Peyer's patch (tissue), 4 donors: ENCODE measurements at regions not wholly inside any gene's neighbourhood (a gene's known extent, or its start where the extent isn't known, plus 50 kb on each side); places are given as distances from the start of the nearest gene placed in this dataset.

ENCODE experiments used
- DNase-seq, 3 donors: peaks; one replicate each; pipeline ENCODE4 v3.0.0-alpha.2; 2017 to 2019
- H3K27ac ChIP-seq, 4 donors: fragments of 200-600 bp; sonication (generic); one replicate each; pipeline ENCODE4 v1.5.1; 2016 to 2019
- H3K27me3 ChIP-seq, 2 donors: fragments of 200-600 bp; sonication (generic); one replicate each; pipeline ENCODE4 v1.5.1; 2019
- H3K36me3 ChIP-seq, 3 donors: fragments of 200-600 bp; sonication (generic); one replicate each; pipeline ENCODE4 v1.5.1; 2016 to 2019
- H3K4me1 ChIP-seq, 4 donors: fragments of 200-600 bp; sonication (generic); one replicate each; pipeline ENCODE4 v1.5.1; 2016 to 2019
- H3K4me3 ChIP-seq, 4 donors: fragments of 200-600 bp; sonication (generic); 1 replicate in 3 of 4; 2 replicates in 1 of 4; pipeline ENCODE4 v1.5.1; 2016 to 2019; ENCODE audit warnings: mild to moderate bottlenecking in 1 of 4
- H3K9me3 ChIP-seq, 4 donors: fragments of 200-600 bp; sonication (generic); one replicate each; pipeline ENCODE4 v1.5.1; 2016 to 2019; ENCODE audit warnings: mild to moderate bottlenecking in 1 of 4
- POLR2A ChIP-seq, 2 donors: fragments of 450-650 bp; IDR thresholded peaks; one replicate each; pipeline ENCODE4 v1.5.1; 2017; ENCODE audit warnings: antibody characterized with exemption in 2 of 2, mild to moderate bottlenecking in 2 of 2, moderate library complexity in 2 of 2
- TF ChIP-seq, protein P1 (sequence below), 6 experiments: fragments of 450-650 bp in 4 of 6; fragments of 200-600 bp in 2 of 6; sonication (generic) in 1 of 6; IDR thresholded peaks; one replicate each; pipeline ENCODE4 v1.5.1; 2017 to 2019; ENCODE audit warnings: antibody characterized with exemption in 6 of 6, mild to moderate bottlenecking in 3 of 6, moderate library complexity in 1 of 6

DNA sequence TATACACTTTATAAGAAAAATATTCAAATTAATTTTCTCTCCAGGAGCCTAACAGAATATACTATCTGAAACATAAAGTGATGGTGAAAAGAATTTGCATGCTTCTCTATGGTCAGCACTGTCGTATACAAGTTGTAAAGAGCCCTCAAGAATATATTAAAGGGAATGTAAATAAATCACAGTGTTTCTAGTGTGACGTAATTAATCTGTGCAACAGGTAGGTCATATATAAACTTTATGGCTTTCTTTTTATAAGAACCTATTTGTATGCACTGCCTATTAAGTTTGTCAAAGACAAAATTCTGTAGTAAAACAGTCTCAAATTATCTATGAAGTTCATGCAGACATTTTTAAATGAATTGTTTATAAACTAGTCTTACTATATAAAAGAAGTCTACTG is 347.9 kb upstream of the EYS start:
- no peaks in the 10 kb centered on the region for H3K9me3 ChIP-seq
- H3K27me3 ChIP-seq, result no peaks in the 10 kb centered on the region
- H3K4me3 ChIP-seq, result no peak overlapping the region
- H3K36me3 ChIP-seq, result no peaks in the 10 kb centered on the region
- no peaks in the 10 kb centered on the region for H3K4me1 ChIP-seq
- no peak for DNase-seq
- no peak overlapping the region for H3K27ac ChIP-seq
- TF ChIP-seq POLR2A (IDR thresholded peaks at IDR 0.05), result no peak
- TF ChIP-seq, protein P1, sequence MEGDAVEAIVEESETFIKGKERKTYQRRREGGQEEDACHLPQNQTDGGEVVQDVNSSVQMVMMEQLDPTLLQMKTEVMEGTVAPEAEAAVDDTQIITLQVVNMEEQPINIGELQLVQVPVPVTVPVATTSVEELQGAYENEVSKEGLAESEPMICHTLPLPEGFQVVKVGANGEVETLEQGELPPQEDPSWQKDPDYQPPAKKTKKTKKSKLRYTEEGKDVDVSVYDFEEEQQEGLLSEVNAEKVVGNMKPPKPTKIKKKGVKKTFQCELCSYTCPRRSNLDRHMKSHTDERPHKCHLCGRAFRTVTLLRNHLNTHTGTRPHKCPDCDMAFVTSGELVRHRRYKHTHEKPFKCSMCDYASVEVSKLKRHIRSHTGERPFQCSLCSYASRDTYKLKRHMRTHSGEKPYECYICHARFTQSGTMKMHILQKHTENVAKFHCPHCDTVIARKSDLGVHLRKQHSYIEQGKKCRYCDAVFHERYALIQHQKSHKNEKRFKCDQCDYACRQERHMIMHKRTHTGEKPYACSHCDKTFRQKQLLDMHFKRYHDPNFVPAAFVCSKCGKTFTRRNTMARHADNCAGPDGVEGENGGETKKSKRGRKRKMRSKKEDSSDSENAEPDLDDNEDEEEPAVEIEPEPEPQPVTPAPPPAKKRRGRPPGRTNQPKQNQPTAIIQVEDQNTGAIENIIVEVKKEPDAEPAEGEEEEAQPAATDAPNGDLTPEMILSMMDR (IDR thresholded peaks at IDR 0.05), result no peak

DNA sequence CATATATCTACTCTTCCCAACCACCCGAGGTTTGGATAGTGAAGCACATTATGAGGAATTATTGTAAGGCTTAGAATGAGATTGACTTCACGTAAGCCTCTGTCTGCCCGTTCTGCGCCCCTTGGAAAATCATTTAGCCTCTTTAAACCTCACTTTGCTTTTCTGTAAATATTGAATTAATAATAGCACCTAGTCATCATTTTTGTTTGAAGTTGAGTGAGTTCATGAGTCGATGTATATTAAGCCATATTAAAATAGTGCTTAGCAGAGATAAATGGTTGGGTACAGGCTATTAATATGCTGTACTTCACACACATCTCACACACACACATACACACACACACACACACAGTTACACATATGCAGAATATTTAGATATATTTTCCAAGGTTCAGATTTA is 344.8 kb upstream of the EYS start:
- no peak for TF ChIP-seq POLR2A (IDR thresholded peaks at IDR 0.05)
- TF ChIP-seq, protein P1 (IDR thresholded peaks at IDR 0.05), result no peak
- no peak overlapping the region for H3K4me3 ChIP-seq
- no peaks in the 10 kb centered on the region for H3K9me3 ChIP-seq
- H3K27ac ChIP-seq, result no peak overlapping the region
- H3K4me1 ChIP-seq, result no peaks in the 10 kb centered on the region
- no peaks in the 10 kb centered on the region for H3K27me3 ChIP-seq
- DNase-seq, result no peak
- H3K36me3 ChIP-seq, result no peaks in the 10 kb centered on the region

DNA sequence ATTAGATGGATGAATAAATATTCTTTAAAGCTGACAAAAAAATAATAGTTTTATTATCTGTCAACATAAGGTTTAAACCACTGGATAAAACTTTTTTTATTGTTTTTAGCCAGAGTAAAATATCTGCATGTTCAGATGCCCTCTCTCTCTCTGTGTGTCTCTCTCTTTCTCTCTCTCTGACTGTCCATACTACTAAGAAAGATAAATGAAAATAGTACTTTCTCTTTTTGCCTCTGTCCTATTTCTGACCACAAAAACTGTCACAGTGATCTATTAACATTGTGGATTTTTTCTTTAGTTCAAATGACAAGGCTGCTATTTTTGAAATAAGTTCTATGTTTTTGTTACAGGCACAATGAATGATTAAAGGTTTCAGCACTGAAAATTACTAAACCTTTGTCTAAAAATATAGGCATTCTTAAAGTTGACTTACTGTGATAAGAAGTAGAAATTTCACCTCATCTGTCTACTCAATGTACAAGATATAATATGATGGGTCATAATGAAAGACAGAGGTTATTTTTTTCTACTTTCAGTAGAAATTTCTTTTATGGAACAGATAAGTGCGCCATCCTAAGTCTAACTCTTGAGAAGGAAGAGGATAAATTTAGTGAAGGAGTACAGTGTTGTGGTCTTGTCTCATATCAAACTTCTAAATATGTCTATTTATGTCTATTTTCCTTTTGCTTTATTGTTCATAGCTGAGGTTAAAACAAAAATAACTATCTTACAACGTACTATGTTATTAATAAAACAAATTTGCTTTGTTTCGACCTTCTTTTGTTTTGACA is 341.9 kb upstream of the EYS start:
- H3K27ac ChIP-seq, result no peak overlapping the region
- H3K36me3 ChIP-seq, result no peaks in the 10 kb centered on the region
- DNase-seq, result no peak
- no peak overlapping the region for H3K4me3 ChIP-seq
- TF ChIP-seq, protein P1 (IDR thresholded peaks at IDR 0.05), result no peak
- TF ChIP-seq POLR2A (IDR thresholded peaks at IDR 0.05), result no peak
- no peaks in the 10 kb centered on the region for H3K27me3 ChIP-seq
- H3K4me1 ChIP-seq, result no peaks in the 10 kb centered on the region
- no peaks in the 10 kb centered on the region for H3K9me3 ChIP-seq

DNA sequence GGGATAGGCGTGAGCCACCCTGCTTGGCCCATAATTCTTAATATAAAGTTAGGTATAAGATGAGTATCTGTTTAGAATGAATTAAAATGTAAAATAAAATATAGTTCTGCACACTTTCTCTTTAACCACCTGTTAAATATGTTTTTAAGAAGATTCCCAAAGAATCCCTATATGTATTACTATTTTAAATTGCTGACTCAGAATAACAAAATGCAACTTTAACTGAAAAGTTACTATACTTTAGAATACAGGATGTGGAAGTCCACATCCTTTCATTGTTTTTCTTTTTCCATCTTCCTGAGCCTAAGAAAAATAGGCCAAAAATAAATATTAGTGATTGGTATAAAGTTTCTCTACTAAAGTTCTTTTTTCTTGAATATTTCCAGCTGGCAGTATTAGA is 325.6 kb upstream of the EYS start:
- H3K4me3 ChIP-seq, result no peak overlapping the region
- H3K27me3 ChIP-seq, result no peaks in the 10 kb centered on the region
- no peaks in the 10 kb centered on the region for H3K9me3 ChIP-seq
- no peak for TF ChIP-seq POLR2A (IDR thresholded peaks at IDR 0.05)
- TF ChIP-seq, protein P1 (IDR thresholded peaks at IDR 0.05), result no peak
- no peaks in the 10 kb centered on the region for H3K4me1 ChIP-seq
- H3K36me3 ChIP-seq, result no peaks in the 10 kb centered on the region
- no peak overlapping the region for H3K27ac ChIP-seq
- no peak for DNase-seq

DNA sequence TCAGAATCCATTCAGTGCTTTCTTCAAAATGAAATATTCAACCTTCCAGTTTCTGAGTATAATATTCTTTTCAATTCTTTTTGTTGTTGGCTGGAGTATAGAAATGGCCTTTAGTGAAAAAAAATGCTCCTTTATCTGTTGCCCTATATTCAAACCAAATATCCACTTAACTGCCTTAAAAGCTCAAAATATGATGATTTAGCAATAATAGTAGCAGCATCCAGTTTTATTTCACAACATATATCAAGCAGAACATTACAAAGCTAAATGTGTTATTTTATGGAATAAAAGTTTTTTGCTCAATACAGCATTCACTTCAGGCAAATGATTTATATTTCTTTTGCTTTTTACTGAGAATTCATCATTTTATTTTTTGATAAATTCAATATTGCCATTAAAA is 322.4 kb upstream of the EYS start:
- Histone ChIP-seq H3K4me3 (no peak overlapping the region), H3K9me3 (no peaks in the 10 kb centered on the region), H3K27ac (no peak overlapping the region), H3K4me1 (no peaks in the 10 kb centered on the region), H3K36me3 (no peaks in the 10 kb centered on the region), H3K27me3 (no peaks in the 10 kb centered on the region)
- DNase-seq, result no peak
- TF ChIP-seq, protein P1 (IDR thresholded peaks at IDR 0.05), result no peak
- no peak for TF ChIP-seq POLR2A (IDR thresholded peaks at IDR 0.05)
